Small intestine (tissue), 7 donors: ENCODE measurements at regions not wholly inside any gene's neighbourhood (a gene's known extent, or its start where the extent isn't known, plus 50 kb on each side); places are given as distances from the start of the nearest gene placed in this dataset.

ENCODE experiments used
- DNase-seq, 2 donors: peaks; one replicate each; pipeline versions ENCODE4 v3.0.0 to v3.0.0-alpha.2; 2013
- FAIRE-seq: peaks from 2 replicates; lab custom pipeline; 2012; peaks lifted over from hg19 to GRCh38; lab: Jason Lieb, UNC
- H3K27ac ChIP-seq, 3 donors: one replicate each; pipeline ENCODE4 v1.5.1; 2013; ENCODE audit warnings: low read length in 2 of 3, mild to moderate bottlenecking in 2 of 3, control low read depth in 1 of 3, inconsistent platforms in 1 of 3, low read depth in 1 of 3, moderate library complexity in 1 of 3
- H3K27me3 ChIP-seq, 3 donors: one replicate each; pipeline ENCODE4 v1.6.1; 2013; ENCODE audit warnings: low read length in 3 of 3, inconsistent platforms in 1 of 3; ENCODE audit not compliant: control insufficient read depth in 3 of 3, insufficient read depth in 3 of 3
- H3K36me3 ChIP-seq, 3 donors: one replicate each; pipeline ENCODE4 v1.6.1; 2013; ENCODE audit warnings: low read length in 3 of 3, inconsistent platforms in 1 of 3, low read depth in 1 of 3, mild to moderate bottlenecking in 1 of 3, moderate library complexity in 1 of 3; ENCODE audit not compliant: control insufficient read depth in 3 of 3, insufficient read depth in 2 of 3
- H3K4me1 ChIP-seq, 3 donors: one replicate each; pipeline ENCODE4 v1.6.1; 2013; ENCODE audit warnings: low read length in 2 of 3, inconsistent platforms in 1 of 3, low read depth in 1 of 3, mild to moderate bottlenecking in 1 of 3, moderate library complexity in 1 of 3; ENCODE audit not compliant: control insufficient read depth in 3 of 3, insufficient read depth in 2 of 3
- H3K4me3 ChIP-seq, 3 donors: one replicate each; pipeline ENCODE4 v1.5.1; 2013; ENCODE audit warnings: low read length in 3 of 3, control low read depth in 1 of 3, inconsistent platforms in 1 of 3, low read depth in 1 of 3, mild to moderate bottlenecking in 1 of 3, moderate library complexity in 1 of 3
- H3K9me3 ChIP-seq, 2 donors: one replicate each; pipeline ENCODE4 v1.6.1; 2013; ENCODE audit warnings: low read depth in 1 of 2, low read length in 1 of 2; ENCODE audit not compliant: control insufficient read depth in 2 of 2, insufficient read depth in 1 of 2
- WGBS, 3 donors: extraction: QIAGEN DNeasy Blood & Tissue Kit; methylation state at CpG; one replicate each; pipeline ENCODE4 v1.1.7; 2013; 5-methylcytosine and 5-hydroxymethylcytosine counted together
- donor health status: healthy with polysubstance abuse.
- donor health status: control.
- donor health status: control.
- donor health status: Bipolar disorder and iron deficiency.
- donor health status: healthy.

DNA sequence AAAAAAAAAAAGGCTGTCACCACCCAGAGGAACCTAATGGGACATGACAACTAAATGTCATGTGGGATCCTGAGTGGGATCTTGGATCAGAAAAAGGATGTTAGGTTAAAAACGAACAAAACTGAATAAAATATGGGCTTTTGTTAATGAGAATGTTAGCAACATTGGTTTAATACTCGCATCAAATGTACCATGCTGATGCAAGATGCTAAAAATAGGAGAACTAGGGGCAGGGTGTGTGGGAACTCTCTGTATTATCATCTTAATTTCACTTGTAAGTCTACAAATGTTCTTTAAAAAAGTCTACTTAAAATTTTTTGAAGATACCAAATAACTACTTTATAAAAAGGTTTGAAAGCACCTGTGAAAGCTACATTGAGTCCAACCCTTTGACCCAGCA lies 88.8 kb upstream of the PRR5 start:
- no peaks in the 10 kb centered on the region for H3K27me3 ChIP-seq
- H3K4me1 ChIP-seq: no peaks in the 10 kb centered on the region
- H3K9me3 ChIP-seq: peaks cover 0 to 20% of the 10 kb centered on the region in 2 donors
- H3K36me3 ChIP-seq: no peaks in the 10 kb centered on the region
- no peak for FAIRE-seq
- 73 to 77% (median 73%) methylated on average over 2 of the region's 2 CpGs for WGBS, 3 donors
- no peak overlapping the region for H3K27ac ChIP-seq
- no peak overlapping the region for H3K4me3 ChIP-seq
- DNase-seq: no peak

DNA sequence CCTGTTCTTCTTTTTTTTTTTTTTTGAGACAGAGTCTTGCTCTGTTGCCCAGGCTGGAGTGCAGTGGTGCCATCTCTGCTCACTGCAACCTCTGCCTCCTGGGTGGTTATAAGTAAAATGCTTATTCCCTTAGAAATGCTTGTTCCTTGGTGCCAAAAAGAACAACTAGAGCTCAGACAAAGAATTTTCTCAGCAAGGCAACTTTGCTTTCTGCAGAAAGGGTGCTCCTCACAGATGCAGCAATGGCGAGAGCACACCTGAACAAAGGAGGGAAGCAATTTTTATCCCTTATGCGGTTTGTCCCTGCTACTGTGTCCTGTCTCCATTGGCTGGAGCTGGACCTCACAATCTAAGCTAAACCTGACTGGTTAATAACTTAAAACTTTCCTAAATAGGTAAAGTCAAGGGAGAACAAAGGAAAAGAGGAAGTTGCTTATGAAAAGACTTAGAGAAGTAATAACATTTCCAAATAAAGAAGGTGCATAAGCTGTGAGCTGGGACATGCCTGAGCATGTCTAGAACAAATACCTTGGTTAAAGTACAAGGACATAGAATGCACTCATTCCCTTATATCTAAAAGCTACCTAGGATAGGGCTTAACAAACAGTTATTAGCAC lies 90.0 kb upstream of the PRR5 start:
- FAIRE-seq: no peak

GRCh38 chr22:44610071-44610470 lies 91.9 kb upstream of the PRR5 start:
- Histone ChIP-seq H3K36me3 (no peaks in the 10 kb centered on the region), H3K4me1 (no peaks in the 10 kb centered on the region), H3K27me3 (no peaks in the 10 kb centered on the region), H3K4me3 (no peak overlapping the region), H3K27ac (no peak overlapping the region), H3K9me3 (peaks cover 0 to 18% of the 10 kb centered on the region in 2 donors)
- 82 to 88% (median 87%) methylated on average over 8 of the region's 8 CpGs for WGBS, 3 donors
- no peak for DNase-seq
- no peak for FAIRE-seq

More for the DNA sequence above, 90.0 kb upstream of the PRR5 start:
- WGBS, 3 donors: 85 to 91% (median 87%) methylated on average over 2 of the region's 2 CpGs
- no peak overlapping the region for H3K27ac ChIP-seq
- DNase-seq: no peak
- H3K27me3 ChIP-seq: no peaks in the 10 kb centered on the region
- peaks cover 0 to 20% of the 10 kb centered on the region in 2 donors for H3K9me3 ChIP-seq
- H3K4me1 ChIP-seq: no peaks in the 10 kb centered on the region
- H3K4me3 ChIP-seq: no peak overlapping the region
- H3K36me3 ChIP-seq: no peaks in the 10 kb centered on the region

DNA sequence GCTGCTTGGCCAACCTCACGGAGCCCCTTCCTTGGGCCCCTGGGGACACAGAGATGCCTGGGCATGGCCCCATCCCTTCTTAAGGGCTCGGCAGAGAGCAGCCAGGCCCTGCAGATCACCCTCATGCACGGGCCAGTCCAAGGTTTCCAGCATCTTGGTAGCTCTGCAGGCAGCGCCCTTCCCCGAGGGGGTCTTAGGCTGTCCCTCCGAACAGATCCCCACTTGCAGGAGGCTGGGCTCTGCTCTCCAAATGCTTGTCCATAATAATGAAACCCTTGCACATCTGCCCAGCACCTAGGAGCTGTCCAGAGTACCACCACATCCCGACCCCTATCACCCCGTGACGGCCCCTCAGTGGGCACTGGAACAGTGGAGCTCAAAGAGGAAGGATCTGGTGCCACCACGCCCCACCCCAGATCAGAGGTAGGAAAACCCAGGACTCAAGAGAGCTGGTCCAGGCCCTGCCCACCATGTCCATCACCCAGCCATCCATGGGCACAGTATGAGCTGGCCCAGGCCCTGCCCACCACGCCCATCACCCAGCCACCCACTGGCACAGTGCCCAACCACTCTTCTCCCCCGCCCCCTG lies 92.5 kb upstream of the PRR5 start:
- H3K27ac ChIP-seq: no peak overlapping the region
- H3K4me3 ChIP-seq: no peak overlapping the region
- H3K36me3 ChIP-seq: no peaks in the 10 kb centered on the region
- 67 to 77% (median 68%) methylated on average over 12 of the region's 12 CpGs for WGBS, 3 donors
- H3K9me3 ChIP-seq: peaks cover 0 to 12% of the 10 kb centered on the region in 2 donors
- H3K4me1 ChIP-seq: no peaks in the 10 kb centered on the region
- no peak for DNase-seq
- H3K27me3 ChIP-seq: no peaks in the 10 kb centered on the region
- no peak for FAIRE-seq

DNA sequence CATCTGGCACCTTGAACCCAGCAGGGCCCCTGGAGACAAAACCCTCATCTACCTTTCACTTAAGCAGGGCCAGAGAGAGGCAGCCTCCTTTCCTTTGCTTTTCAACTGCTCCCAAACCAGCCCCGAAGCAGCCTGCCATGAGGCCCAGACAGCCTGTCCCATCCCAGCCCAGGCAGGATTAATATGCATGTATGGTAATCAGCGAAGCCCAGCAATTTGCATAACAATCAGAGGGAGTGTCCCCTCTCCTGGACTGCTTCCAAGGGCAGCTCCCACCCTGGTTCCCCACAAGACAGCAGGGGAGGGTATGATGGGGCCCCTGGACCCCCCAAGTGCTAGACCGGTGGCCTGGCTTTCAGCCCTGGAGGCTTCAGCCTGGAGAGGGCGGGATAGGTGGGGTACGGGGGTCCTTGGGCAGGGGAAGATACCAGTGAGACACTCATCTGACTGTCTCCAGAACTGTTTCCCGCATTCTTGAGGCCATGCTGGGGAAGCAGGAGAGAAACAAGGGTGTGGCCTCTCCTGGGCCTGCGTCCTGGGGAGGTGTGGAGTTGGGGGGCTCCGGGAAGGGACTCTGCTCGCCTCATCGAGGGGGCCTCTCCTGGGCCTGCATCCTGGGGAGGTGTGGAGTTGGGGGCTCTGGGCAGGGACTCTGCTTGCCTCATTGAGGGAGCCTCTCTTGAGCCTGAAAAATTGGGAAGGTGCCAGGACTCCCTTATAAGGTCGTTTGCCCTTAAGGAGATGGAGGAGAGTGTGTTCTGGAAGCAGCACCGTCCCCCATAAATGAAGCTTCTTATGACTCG lies 93.2 kb upstream of the PRR5 start:
- Histone ChIP-seq H3K4me1 (no peaks in the 10 kb centered on the region), H3K9me3 (peaks cover 0 to 7% of the 10 kb centered on the region in 2 donors), H3K36me3 (no peaks in the 10 kb centered on the region), H3K4me3 (no peak overlapping the region), H3K27me3 (no peaks in the 10 kb centered on the region), H3K27ac (no peak overlapping the region)
- no peak for DNase-seq
- 52 to 58% (median 57%) methylated on average over 13 of the region's 13 CpGs for WGBS, 3 donors
- no peak for FAIRE-seq

DNA sequence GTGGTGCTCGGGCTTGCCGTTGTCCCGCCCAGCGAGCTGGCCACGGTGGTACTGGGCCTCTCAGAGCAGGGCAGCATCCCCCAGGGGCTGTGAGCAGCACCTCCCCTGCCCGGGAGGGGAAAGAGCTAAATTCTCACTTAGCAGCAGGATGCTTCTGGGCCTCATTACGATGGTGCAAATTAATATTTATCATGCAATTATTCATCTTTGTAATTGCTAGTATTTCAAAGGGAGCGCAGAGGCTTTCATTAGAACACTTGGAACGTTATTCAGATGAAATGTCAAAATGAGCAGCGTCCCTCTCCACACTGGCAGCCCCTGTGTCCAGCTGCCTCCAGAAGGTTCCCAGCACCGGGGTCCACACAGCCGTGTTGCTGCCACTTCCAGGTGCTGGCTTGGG lies 95.9 kb upstream of the PRR5 start:
- WGBS, 3 donors: 63 to 70% (median 65%) methylated on average over 12 of the region's 12 CpGs
- Histone ChIP-seq H3K27me3 (no peaks in the 10 kb centered on the region), H3K9me3 (no peaks in the 10 kb centered on the region), H3K4me3 (no peak overlapping the region), H3K27ac (no peak overlapping the region), H3K36me3 (no peaks in the 10 kb centered on the region), H3K4me1 (no peaks in the 10 kb centered on the region)
- no peak for FAIRE-seq
- DNase-seq: no peak

GRCh38 chr22:44605486-44605885 lies 96.5 kb upstream of the PRR5 start:
- Histone ChIP-seq H3K4me1 (no peaks in the 10 kb centered on the region), H3K27me3 (no peaks in the 10 kb centered on the region), H3K4me3 (no peak overlapping the region), H3K27ac (no peak overlapping the region), H3K36me3 (no peaks in the 10 kb centered on the region), H3K9me3 (no peaks in the 10 kb centered on the region)
- FAIRE-seq: no peak
- WGBS, 3 donors: 65 to 72% (median 65%) methylated on average over 9 of the region's 9 CpGs
- no peak for DNase-seq

GRCh38 chr22:44604991-44605390 lies 97.0 kb upstream of the PRR5 start:
- DNase-seq (no peak), FAIRE-seq (no peak)
- Histone ChIP-seq H3K27ac (no peak overlapping the region), H3K36me3 (no peaks in the 10 kb centered on the region), H3K9me3 (no peaks in the 10 kb centered on the region), H3K27me3 (no peaks in the 10 kb centered on the region), H3K4me1 (no peaks in the 10 kb centered on the region), H3K4me3 (no peak overlapping the region)
- 78 to 85% (median 80%) methylated on average over 6 of the region's 6 CpGs for WGBS, 3 donors
